Mucosa of gallbladder (tissue), 1 donor: ENCODE measurements at regions not wholly inside any gene's neighbourhood (a gene's known extent, or its start where the extent isn't known, plus 50 kb on each side); places are given as distances from the start of the nearest gene placed in this dataset.
"Not testable (repeated sequence)": the region's sequence is repeated elsewhere in the genome, so short reads cannot be mapped to it uniquely, and the experiment has no call there.

Source experiments
- DNase-seq: peaks from one replicate; pipeline ENCODE4 v3.0.0-alpha.2; 2020; ENCODE audit warnings: low spot score
- donor health status: DM: no; HTN: no; CAD: no.

GRCh38 chr12:105423237-105423636, 92.7 kb downstream of the C12orf75 start:
- no peak for DNase-seq

- DNase-seq: no peak
Measured at GRCh38 chr12:105423921-105424320, 93.4 kb downstream of the C12orf75 start.

- no peak for DNase-seq
Measured at GRCh38 chr12:105425254-105426174, 95.0 kb downstream of the C12orf75 start.

- no peak for DNase-seq
Measured at GRCh38 chr12:105426766-105427165, 96.3 kb downstream of the C12orf75 start.

GRCh38 chr12:105427883-105428282, 97.4 kb downstream of the C12orf75 start:
- DNase-seq: no peak

GRCh38 chr12:105428793-105429395, 98.4 kb downstream of the C12orf75 start:
- no peak for DNase-seq

GRCh38 chr12:105429511-105429910, 99.0 kb downstream of the C12orf75 start:
- no peak for DNase-seq

- DNase-seq: no peak
Measured at GRCh38 chr12:105431537-105432100, 101.1 kb downstream of the C12orf75 start.

GRCh38 chr12:105433804-105434203, 103.3 kb downstream of the C12orf75 start:
- DNase-seq: no peak

GRCh38 chr12:105436636-105437035, 106.1 kb downstream of the C12orf75 start:
- no peak for DNase-seq

- DNase-seq: no peak
Measured at GRCh38 chr12:105440037-105440664, 109.7 kb downstream of the C12orf75 start.

GRCh38 chr12:105443802-105444652, 113.5 kb downstream of the C12orf75 start:
- no peak for DNase-seq

GRCh38 chr12:105444653-105445102, 114.2 kb downstream of the C12orf75 start:
- DNase-seq: no peak

- DNase-seq: no peak
Measured at GRCh38 chr12:105445249-105445648, 114.8 kb downstream of the C12orf75 start.

GRCh38 chr12:105445649-105446048, 115.2 kb downstream of the C12orf75 start:
- no peak for DNase-seq

- DNase-seq: not testable (repeated sequence)
Measured at GRCh38 chr12:105446460-105446859, 116.0 kb downstream of the C12orf75 start.

- DNase-seq: no peak
Measured at GRCh38 chr12:105449431-105449830, 118.9 kb downstream of the C12orf75 start.

- DNase-seq: no peak
Measured at GRCh38 chr12:105451211-105451610, 120.7 kb downstream of the C12orf75 start.

GRCh38 chr12:105451798-105452197, 121.3 kb downstream of the C12orf75 start:
- no peak for DNase-seq

- DNase-seq: no peak
Measured at GRCh38 chr12:105453316-105453715, 122.8 kb downstream of the C12orf75 start.

- DNase-seq: no peak
Measured at GRCh38 chr12:105454688-105455087, 124.2 kb downstream of the C12orf75 start.
